Activated naive CD8-positive, alpha-beta T cell (primary cell): ENCODE measurements at regions not wholly inside any gene's neighbourhood (a gene's known extent, or its start where the extent isn't known, plus 50 kb on each side); places are given as distances from the start of the nearest gene placed in this dataset.
"Not testable (repeated sequence)": the region's sequence is repeated elsewhere in the genome, so short reads cannot be mapped to it uniquely, and the experiment has no call there.

Experiments
- H3K27ac Mint-ChIP-seq: one replicate; pipeline ENCODE4 v1.8.0; 2021; ENCODE audit warnings: mixed read lengths
- H3K27me3 Mint-ChIP-seq: one replicate; pipeline ENCODE4 v1.8.0; 2021; ENCODE audit warnings: mixed read lengths
- H3K36me3 Mint-ChIP-seq: one replicate; pipeline ENCODE4 v1.8.0; 2021; ENCODE audit warnings: mixed read lengths
- H3K4me1 Mint-ChIP-seq: one replicate; pipeline ENCODE4 v1.8.0; 2021; ENCODE audit warnings: low read depth, mixed read lengths
- H3K4me3 Mint-ChIP-seq: one replicate; pipeline ENCODE4 v1.8.0; 2021; ENCODE audit warnings: mild to moderate bottlenecking, mixed read lengths
- H3K9me3 Mint-ChIP-seq: one replicate; pipeline ENCODE4 v1.8.0; 2021; ENCODE audit warnings: low read depth, mixed read lengths

- no peaks in the 10 kb centered on the region for H3K9me3 Mint-ChIP-seq
- no peak overlapping the region for H3K27ac Mint-ChIP-seq
- H3K4me1 Mint-ChIP-seq = no peaks in the 10 kb centered on the region
- H3K4me3 Mint-ChIP-seq = no peak overlapping the region
- H3K27me3 Mint-ChIP-seq = peaks cover 9% of the 10 kb centered on the region
- H3K36me3 Mint-ChIP-seq = no peaks in the 10 kb centered on the region
Measured at GRCh38 chr12:65712260-65713004, 111.9 kb upstream of the HMGA2 start.

DNA sequence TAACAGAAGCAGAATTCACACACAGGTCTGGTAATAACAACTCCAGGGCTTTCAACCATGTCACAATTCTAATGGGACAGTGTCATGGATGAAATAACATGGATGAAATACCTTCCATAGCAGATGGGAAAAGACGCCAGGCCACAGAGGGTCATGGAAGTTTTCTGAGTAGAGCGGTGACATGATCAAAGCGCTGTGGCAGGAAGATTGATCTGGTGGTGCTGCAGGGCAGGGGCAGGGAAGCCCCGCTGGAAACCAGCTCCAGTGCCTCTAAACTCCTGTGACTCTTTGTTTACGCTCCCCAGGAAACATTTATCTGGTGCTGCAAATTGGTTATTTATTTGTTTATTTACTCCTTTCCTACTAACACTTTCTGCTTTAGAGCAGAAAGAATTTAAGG, 108.3 kb upstream of the HMGA2 start:
- Mint-ChIP-seq H3K9me3 (no peaks in the 10 kb centered on the region), H3K36me3 (no peaks in the 10 kb centered on the region), H3K27me3 (peaks cover 13% of the 10 kb centered on the region), H3K4me3 (no peak overlapping the region), H3K4me1 (no peaks in the 10 kb centered on the region), H3K27ac (no peak overlapping the region)

- Mint-ChIP-seq H3K36me3 (no peaks in the 10 kb centered on the region), H3K27me3 (peaks cover 28% of the 10 kb centered on the region), H3K4me1 (no peaks in the 10 kb centered on the region), H3K9me3 (no peaks in the 10 kb centered on the region), H3K27ac (no peak overlapping the region), H3K4me3 (no peak overlapping the region)
Measured at GRCh38 chr12:65720136-65721130, 103.8 kb upstream of the HMGA2 start.

- H3K36me3 Mint-ChIP-seq = no peaks in the 10 kb centered on the region
- no peak overlapping the region for H3K27ac Mint-ChIP-seq
Measured at GRCh38 chr12:65721541-65722190, 102.6 kb upstream of the HMGA2 start.

GRCh38 chr12:65725376-65725775, 98.9 kb upstream of the HMGA2 start:
- Mint-ChIP-seq H3K27ac (no peak overlapping the region), H3K27me3 (peaks cover 49% of the 10 kb centered on the region)

More at GRCh38 chr12:65721541-65722190, 102.6 kb upstream of the HMGA2 start:
- Mint-ChIP-seq H3K27me3 (peaks cover 32% of the 10 kb centered on the region), H3K4me1 (no peaks in the 10 kb centered on the region), H3K4me3 (no peak overlapping the region), H3K9me3 (no peaks in the 10 kb centered on the region)

GRCh38 chr12:65728455-65728847, 95.8 kb upstream of the HMGA2 start:
- Mint-ChIP-seq H3K27ac (no peak overlapping the region), H3K27me3 (peaks cover 46% of the 10 kb centered on the region), H3K36me3 (no peaks in the 10 kb centered on the region), H3K4me1 (peaks cover 7% of the 10 kb centered on the region), H3K9me3 (no peaks in the 10 kb centered on the region), H3K4me3 (no peak overlapping the region)

More at GRCh38 chr12:65725376-65725775, 98.9 kb upstream of the HMGA2 start:
- no peaks in the 10 kb centered on the region for H3K36me3 Mint-ChIP-seq
- H3K4me1 Mint-ChIP-seq = peaks cover 7% of the 10 kb centered on the region
- H3K9me3 Mint-ChIP-seq = no peaks in the 10 kb centered on the region
- no peak overlapping the region for H3K4me3 Mint-ChIP-seq

GRCh38 chr12:65728848-65729793, 95.2 kb upstream of the HMGA2 start:
- H3K27ac Mint-ChIP-seq = no peak overlapping the region
- H3K36me3 Mint-ChIP-seq = no peaks in the 10 kb centered on the region
- H3K4me3 Mint-ChIP-seq = peak overlapping the region; percentile 1
- no peaks in the 10 kb centered on the region for H3K9me3 Mint-ChIP-seq
- peaks cover 46% of the 10 kb centered on the region for H3K27me3 Mint-ChIP-seq
- H3K4me1 Mint-ChIP-seq = peaks cover 7% of the 10 kb centered on the region

DNA sequence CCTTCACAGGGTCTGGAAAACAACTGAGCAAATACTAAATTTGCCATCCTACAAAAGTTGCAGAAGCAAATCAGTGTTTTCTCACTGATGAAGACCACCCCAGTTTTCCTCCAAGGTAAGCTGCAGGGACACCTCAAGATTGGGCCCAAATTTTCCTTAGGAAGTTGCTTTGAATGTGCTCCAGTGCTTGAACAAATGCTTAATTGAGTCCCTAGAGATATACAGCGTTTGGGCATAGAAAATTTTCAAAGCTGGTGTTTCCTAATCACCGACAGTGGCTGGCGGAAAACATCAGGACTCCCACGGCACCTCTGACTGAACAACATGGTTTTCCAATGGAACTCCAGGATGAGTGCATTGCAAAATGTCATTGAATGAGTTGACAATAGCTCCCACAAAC, 92.5 kb upstream of the HMGA2 start:
- Mint-ChIP-seq H3K4me1 (peaks cover 7% of the 10 kb centered on the region), H3K27ac (no peak overlapping the region), H3K4me3 (no peak overlapping the region), H3K9me3 (no peaks in the 10 kb centered on the region), H3K36me3 (no peaks in the 10 kb centered on the region), H3K27me3 (peaks cover 42% of the 10 kb centered on the region)

DNA sequence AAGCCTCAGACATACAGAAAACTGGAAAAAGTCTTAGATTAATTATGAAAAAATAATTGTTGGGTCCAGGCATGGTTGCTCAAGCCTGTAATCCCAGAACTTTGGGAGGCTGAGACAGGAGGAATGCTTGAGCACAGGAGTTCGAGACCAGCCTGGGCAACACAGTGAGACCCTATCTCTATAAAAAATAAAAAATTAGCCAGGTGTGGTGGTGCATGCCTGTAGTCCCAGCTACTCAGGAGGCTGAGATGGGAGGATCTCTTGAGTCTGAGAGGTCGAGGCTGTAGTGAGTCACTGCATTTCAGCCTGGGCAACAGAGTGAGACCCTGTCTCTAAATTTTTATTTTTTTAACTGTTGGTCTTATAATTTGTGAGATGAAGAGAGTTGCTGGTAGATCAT, 90.6 kb upstream of the HMGA2 start:
- not testable (repeated sequence) for H3K27ac Mint-ChIP-seq, H3K4me1 Mint-ChIP-seq, H3K9me3 Mint-ChIP-seq, H3K36me3 Mint-ChIP-seq, H3K4me3 Mint-ChIP-seq
- H3K27me3 Mint-ChIP-seq = peaks cover 33% of the 10 kb centered on the region

- H3K9me3 Mint-ChIP-seq = no peaks in the 10 kb centered on the region
- H3K36me3 Mint-ChIP-seq = no peaks in the 10 kb centered on the region
- peaks cover 4% of the 10 kb centered on the region for H3K4me1 Mint-ChIP-seq
- no peak overlapping the region for H3K4me3 Mint-ChIP-seq
- no peak overlapping the region for H3K27ac Mint-ChIP-seq
- peaks cover 30% of the 10 kb centered on the region for H3K27me3 Mint-ChIP-seq
Measured at GRCh38 chr12:65734226-65734625, 90.1 kb upstream of the HMGA2 start.

DNA sequence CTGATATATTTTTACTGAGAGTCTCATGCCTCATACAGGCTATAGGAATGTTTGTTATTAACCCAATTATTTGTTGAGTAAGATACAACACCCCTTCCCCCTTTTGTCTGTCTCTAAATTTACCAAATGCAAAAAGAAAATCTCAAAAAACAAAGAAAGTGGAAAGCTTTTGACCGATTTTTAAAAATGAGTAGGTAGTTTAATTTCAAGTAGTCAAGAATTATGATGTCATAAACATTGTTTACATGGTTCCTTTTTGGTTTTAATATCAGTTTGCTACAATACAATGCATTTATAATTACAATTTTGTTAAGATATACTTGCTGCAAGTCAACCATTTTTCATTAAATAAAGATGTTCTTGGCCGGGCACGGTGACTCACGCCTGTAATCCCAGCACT, 84.7 kb upstream of the HMGA2 start:
- H3K4me3 Mint-ChIP-seq = no peak overlapping the region
- H3K27me3 Mint-ChIP-seq = peaks cover 11% of the 10 kb centered on the region
- H3K27ac Mint-ChIP-seq = no peak overlapping the region
- no peaks in the 10 kb centered on the region for H3K36me3 Mint-ChIP-seq
- peaks cover 18% of the 10 kb centered on the region for H3K4me1 Mint-ChIP-seq
- H3K9me3 Mint-ChIP-seq = no peaks in the 10 kb centered on the region

DNA sequence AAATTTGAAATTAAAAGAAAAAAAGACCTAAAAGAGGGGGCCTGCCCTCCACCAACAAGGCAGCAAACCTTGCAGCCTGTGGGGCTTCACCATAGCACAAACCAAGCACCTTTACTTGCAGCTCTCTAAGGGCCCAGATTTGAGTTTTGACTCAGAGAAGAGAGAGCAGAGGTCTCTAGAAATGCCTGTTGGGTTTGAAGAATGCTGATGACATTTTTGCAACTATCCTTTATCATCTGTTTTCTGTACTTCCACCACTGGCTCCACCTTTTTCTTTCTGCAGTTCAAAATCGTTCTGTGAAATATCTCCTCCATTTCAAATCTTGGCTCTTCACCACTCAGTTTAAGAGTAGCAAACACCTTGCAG, 83.8 kb upstream of the HMGA2 start:
- peaks cover 18% of the 10 kb centered on the region for H3K4me1 Mint-ChIP-seq
- peaks cover 17% of the 10 kb centered on the region for H3K27me3 Mint-ChIP-seq
- peak overlapping the region; percentile 79 for H3K4me3 Mint-ChIP-seq
- H3K36me3 Mint-ChIP-seq = no peaks in the 10 kb centered on the region
- no peaks in the 10 kb centered on the region for H3K9me3 Mint-ChIP-seq
- H3K27ac Mint-ChIP-seq = no peak overlapping the region

DNA sequence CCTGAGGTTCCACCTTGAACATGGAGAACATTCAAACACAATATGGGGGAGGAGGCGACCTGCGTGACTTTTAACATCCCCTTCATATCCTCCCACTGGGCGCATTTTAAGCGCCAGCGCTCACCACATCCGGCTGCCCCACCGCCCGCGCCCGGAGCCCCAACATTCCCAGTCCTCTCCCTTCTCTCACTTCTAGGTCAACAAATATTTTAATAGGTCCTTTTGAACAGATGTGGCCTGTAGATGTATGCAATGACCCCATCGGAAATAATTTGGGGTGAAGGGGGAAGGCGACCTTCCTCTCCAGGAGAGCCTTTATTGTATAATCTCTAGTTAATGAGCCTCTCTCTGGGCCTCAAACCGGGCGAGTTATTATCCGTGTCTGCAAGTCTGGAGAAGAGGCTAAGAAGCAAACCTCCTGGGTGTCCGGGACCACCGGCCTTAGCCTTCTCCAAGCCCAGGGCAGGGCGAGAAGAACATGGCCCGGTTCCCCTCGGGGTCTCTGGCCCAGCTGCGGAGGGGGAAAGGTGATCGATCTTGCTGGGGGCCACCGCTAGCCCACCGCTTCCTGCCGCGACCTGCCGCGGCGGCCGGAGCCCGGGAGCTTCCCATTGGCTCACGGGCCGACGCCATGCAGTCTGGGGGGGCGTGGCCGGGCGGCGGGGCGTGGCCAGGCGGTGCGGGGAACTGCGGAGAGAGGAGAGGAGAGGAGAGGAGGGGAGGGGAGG, 83.2 kb upstream of the HMGA2 start:
- Mint-ChIP-seq H3K4me3 (peak overlapping the region; percentile 79), H3K9me3 (no peaks in the 10 kb centered on the region), H3K27ac (no peak overlapping the region), H3K4me1 (peaks cover 18% of the 10 kb centered on the region), H3K27me3 (peaks cover 19% of the 10 kb centered on the region), H3K36me3 (no peaks in the 10 kb centered on the region)

DNA sequence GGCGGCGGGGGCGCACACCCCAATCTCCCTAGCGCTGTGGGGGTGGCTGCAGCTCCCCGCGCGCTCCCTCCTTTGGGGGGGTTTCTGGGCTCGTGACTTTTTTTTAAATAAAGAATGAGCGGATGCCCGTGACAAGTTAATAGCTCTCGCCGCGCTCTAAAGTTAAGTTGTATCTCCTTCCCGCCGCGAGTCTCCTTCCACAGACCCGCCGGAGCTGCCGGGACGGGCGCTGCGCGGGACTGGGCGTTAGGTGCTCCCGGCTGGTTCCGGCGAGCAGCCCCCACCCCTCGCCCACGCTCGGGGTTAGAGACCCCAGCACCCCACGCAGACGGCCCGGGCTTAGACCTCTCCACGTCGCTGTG, 82.6 kb upstream of the HMGA2 start:
- peaks cover 18% of the 10 kb centered on the region for H3K4me1 Mint-ChIP-seq
- H3K4me3 Mint-ChIP-seq = peak overlapping the region; percentile 81
- peaks cover 19% of the 10 kb centered on the region for H3K27me3 Mint-ChIP-seq
- no peaks in the 10 kb centered on the region for H3K9me3 Mint-ChIP-seq
- H3K36me3 Mint-ChIP-seq = no peaks in the 10 kb centered on the region
- H3K27ac Mint-ChIP-seq = no peak overlapping the region
